Mesendoderm (in vitro differentiated cells): ENCODE measurements at regions not wholly inside any gene's neighbourhood (a gene's known extent, or its start where the extent isn't known, plus 50 kb on each side); places are given as distances from the start of the nearest gene placed in this dataset.

Source experiments
- DNase-seq: peaks from one replicate; pipeline ENCODE4 v3.0.0; 2013
- H2AK5ac ChIP-seq: 2 replicates; pipeline ENCODE4 v1.6.1; 2013; ENCODE audit warnings: low read length, inconsistent platforms
- H2BK120ac ChIP-seq: 2 replicates; pipeline ENCODE4 v1.6.1; 2013; ENCODE audit warnings: low read depth, mild to moderate bottlenecking, low read length, moderate library complexity, mixed read lengths
- H2BK15ac ChIP-seq: replicated peaks from 2 replicates; pipeline ENCODE4 v1.6.1; 2013; ENCODE audit warnings: low read depth, mild to moderate bottlenecking, moderate library complexity
- H2BK5ac ChIP-seq: 2 replicates; pipeline ENCODE4 v1.6.1; 2013; ENCODE audit warnings: low read length, inconsistent platforms
- H3K18ac ChIP-seq: 2 replicates; pipeline ENCODE4 v1.6.1; 2013; ENCODE audit warnings: mild to moderate bottlenecking, low read length, mixed read lengths
- H3K23ac ChIP-seq: one replicate; pipeline ENCODE4 v1.6.1; 2013; ENCODE audit warnings: low read length
- H3K27ac ChIP-seq: 2 replicates; pipeline ENCODE4 v1.5.1; 2013; ENCODE audit warnings: low read depth, mild to moderate bottlenecking, inconsistent platforms, low read length, moderate library complexity
- H3K27me3 ChIP-seq: 2 replicates; pipeline ENCODE4 v1.6.1; 2013; ENCODE audit warnings: low read length, control low read depth, mild to moderate bottlenecking, inconsistent platforms; ENCODE audit not compliant: insufficient read depth, poor library complexity
- H3K36me3 ChIP-seq: 2 replicates; pipeline ENCODE4 v1.6.1; 2013; ENCODE audit warnings: low read length, inconsistent platforms; ENCODE audit not compliant: control insufficient read depth, insufficient read depth
- H3K4ac ChIP-seq: one replicate; pipeline ENCODE4 v1.6.1; 2013; ENCODE audit warnings: low read depth, mild to moderate bottlenecking, low read length, moderate library complexity
- H3K4me1 ChIP-seq: 2 replicates; pipeline ENCODE4 v1.6.1; 2013; ENCODE audit warnings: low read depth, low read length, inconsistent platforms; ENCODE audit not compliant: control insufficient read depth
- H3K4me2 ChIP-seq: 2 replicates; pipeline ENCODE4 v1.6.1; 2013; ENCODE audit warnings: low read length
- H3K4me3 ChIP-seq: 2 replicates; pipeline ENCODE4 v1.5.1; 2013; ENCODE audit warnings: mild to moderate bottlenecking, low read length
- H3K56ac ChIP-seq: one replicate; pipeline ENCODE4 v1.6.1; 2013; ENCODE audit warnings: low read length
- H3K79me1 ChIP-seq: 2 replicates; pipeline ENCODE4 v1.6.1; 2013; ENCODE audit warnings: low read length, inconsistent platforms
- H3K79me2 ChIP-seq: 2 replicates; pipeline ENCODE4 v1.6.1; 2013; ENCODE audit warnings: mild to moderate bottlenecking, low read length; ENCODE audit not compliant: control insufficient read depth, insufficient read depth
- H3K9ac ChIP-seq: 2 replicates; pipeline ENCODE4 v1.6.1; 2013; ENCODE audit warnings: low read length, inconsistent platforms
- H4K5ac ChIP-seq: one replicate; pipeline ENCODE4 v1.6.1; 2013; ENCODE audit warnings: low read length
- H4K8ac ChIP-seq: one replicate; pipeline ENCODE4 v1.6.1; 2013; ENCODE audit warnings: low read depth, mild to moderate bottlenecking, control low read depth, low read length, moderate library complexity
- WGBS: extraction: QIAGEN DNeasy Blood & Tissue Kit; methylation state at CpG from one replicate; pipeline ENCODE4 v1.1.7; 2013; ENCODE audit warnings: low lambda C conversion rate, missing lambda C conversion rate; ENCODE audit not compliant: insufficient coverage; ENCODE audit errors: extremely low coverage; 5-methylcytosine and 5-hydroxymethylcytosine counted together

GRCh38 chr5:156232251-156232869 lies 94.6 kb upstream of the SGCD start:
- Histone ChIP-seq H3K4me2 (no peak overlapping the region), H2AK5ac (no peak overlapping the region), H3K27ac (no peak overlapping the region), H3K9ac (no peak overlapping the region), H3K79me2 (no peaks in the 10 kb centered on the region), H4K8ac (no peak overlapping the region), H2BK120ac (no peak overlapping the region), H3K4me3 (no peak overlapping the region), H3K56ac (no peak overlapping the region), H3K4me1 (no peaks in the 10 kb centered on the region), H3K27me3 (no peaks in the 10 kb centered on the region), H4K5ac (no peak overlapping the region), H3K4ac (no peak overlapping the region), H3K36me3 (no peaks in the 10 kb centered on the region), H2BK5ac (no peak overlapping the region), H3K18ac (no peak overlapping the region), H3K23ac (no peak overlapping the region), H2BK15ac (no peak overlapping the region), H3K79me1 (no peaks in the 10 kb centered on the region)
- DNase-seq = no peak
- no CpG with 5 or more reads among the region's 3 CpGs for WGBS

- H2BK15ac ChIP-seq = no peak overlapping the region
- H3K4ac ChIP-seq = no peak overlapping the region
- no peak overlapping the region for H3K4me2 ChIP-seq
- H3K36me3 ChIP-seq = no peaks in the 10 kb centered on the region
- H3K27me3 ChIP-seq = no peaks in the 10 kb centered on the region
- H3K4me1 ChIP-seq = no peaks in the 10 kb centered on the region
- H2BK5ac ChIP-seq = no peak overlapping the region
- H3K23ac ChIP-seq = no peak overlapping the region
- no peak overlapping the region for H3K18ac ChIP-seq
- H3K79me2 ChIP-seq = no peaks in the 10 kb centered on the region
- no peak overlapping the region for H2BK120ac ChIP-seq
- no CpG with 5 or more reads among the region's 6 CpGs for WGBS
- H2AK5ac ChIP-seq = no peak overlapping the region
- no peak overlapping the region for H3K27ac ChIP-seq
- H3K9ac ChIP-seq = no peak overlapping the region
- no peak overlapping the region for H3K4me3 ChIP-seq
- no peak overlapping the region for H4K5ac ChIP-seq
- H3K79me1 ChIP-seq = no peaks in the 10 kb centered on the region
- no peak overlapping the region for H4K8ac ChIP-seq
- DNase-seq = no peak
- H3K56ac ChIP-seq = no peak overlapping the region
Measured at GRCh38 chr5:156237361-156237760, 89.6 kb upstream of the SGCD start.

- Histone ChIP-seq H3K18ac (no peak overlapping the region), H3K23ac (no peak overlapping the region), H2BK120ac (no peak overlapping the region), H3K79me1 (no peaks in the 10 kb centered on the region), H3K4me3 (no peak overlapping the region), H3K56ac (no peak overlapping the region), H4K5ac (no peak overlapping the region), H2BK5ac (no peak overlapping the region), H3K27me3 (no peaks in the 10 kb centered on the region), H3K36me3 (no peaks in the 10 kb centered on the region), H3K79me2 (no peaks in the 10 kb centered on the region), H3K4me2 (no peak overlapping the region), H2AK5ac (no peak overlapping the region), H3K27ac (no peak overlapping the region), H3K4ac (no peak overlapping the region), H4K8ac (no peak overlapping the region), H3K9ac (no peak overlapping the region), H2BK15ac (no peak overlapping the region), H3K4me1 (no peaks in the 10 kb centered on the region)
- DNase-seq = no peak
- no CpG with 5 or more reads among the region's 2 CpGs for WGBS
Measured at GRCh38 chr5:156239800-156240199, 87.2 kb upstream of the SGCD start.

DNA sequence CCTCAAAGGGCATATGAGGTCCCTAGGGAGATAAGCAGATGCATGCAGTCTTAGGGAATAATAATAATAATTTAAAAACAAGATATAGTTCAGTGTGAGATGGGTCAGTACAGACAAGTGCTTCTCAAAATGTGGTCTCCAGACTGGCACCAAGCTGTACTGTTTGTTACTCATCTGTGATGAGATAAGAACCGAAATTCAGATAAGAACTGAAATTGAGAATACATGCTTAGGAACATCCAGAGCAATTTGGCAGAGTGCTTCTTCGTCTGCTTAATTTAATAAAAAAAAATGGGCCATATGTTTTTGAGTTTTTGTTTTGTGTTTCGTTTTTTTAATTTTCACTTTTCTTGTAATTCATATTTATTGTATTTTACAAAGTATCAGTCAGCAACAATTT lies 86.5 kb upstream of the SGCD start:
- no CpG with 5 or more reads among the region's 3 CpGs for WGBS
- Histone ChIP-seq H2BK120ac (no peak overlapping the region), H3K27me3 (no peaks in the 10 kb centered on the region), H3K27ac (no peak overlapping the region), H2BK5ac (no peak overlapping the region), H2BK15ac (no peak overlapping the region), H3K4me2 (no peak overlapping the region), H2AK5ac (no peak overlapping the region), H3K79me2 (no peaks in the 10 kb centered on the region), H3K36me3 (no peaks in the 10 kb centered on the region), H3K4me1 (no peaks in the 10 kb centered on the region), H3K18ac (no peak overlapping the region), H3K9ac (no peak overlapping the region), H3K56ac (no peak overlapping the region), H3K4ac (no peak overlapping the region), H3K79me1 (no peaks in the 10 kb centered on the region), H3K4me3 (no peak overlapping the region), H4K5ac (no peak overlapping the region), H3K23ac (no peak overlapping the region), H4K8ac (no peak overlapping the region)
- no peak for DNase-seq

DNA sequence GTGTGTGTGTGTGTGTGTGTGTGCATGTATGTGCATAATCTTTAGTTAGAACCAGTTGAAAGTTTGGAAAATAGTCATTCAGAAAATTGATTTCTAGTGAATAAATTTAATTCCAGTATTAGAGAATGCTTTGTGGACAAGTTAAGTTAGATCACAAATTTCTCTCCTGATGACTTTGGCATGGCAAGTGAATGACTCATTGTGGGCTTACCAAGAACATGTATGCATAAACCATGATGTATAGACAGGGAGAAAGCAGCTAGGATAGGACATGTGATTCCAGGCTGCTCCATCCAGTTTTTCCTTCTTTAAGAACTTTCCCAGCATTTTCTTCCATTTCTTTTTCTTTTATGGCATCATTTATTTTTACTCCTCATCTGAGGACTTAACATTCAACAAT lies 85.7 kb upstream of the SGCD start:
- H4K5ac ChIP-seq = no peak overlapping the region
- no peak overlapping the region for H3K4me3 ChIP-seq
- no peak overlapping the region for H2BK120ac ChIP-seq
- H3K56ac ChIP-seq = no peak overlapping the region
- no peak overlapping the region for H3K4ac ChIP-seq
- H2BK15ac ChIP-seq = no peak overlapping the region
- H2BK5ac ChIP-seq = no peak overlapping the region
- H3K18ac ChIP-seq = no peak overlapping the region
- no peak overlapping the region for H3K9ac ChIP-seq
- no peak overlapping the region for H3K23ac ChIP-seq
- no peaks in the 10 kb centered on the region for H3K36me3 ChIP-seq
- H3K79me2 ChIP-seq = no peaks in the 10 kb centered on the region
- no peaks in the 10 kb centered on the region for H3K27me3 ChIP-seq
- no peaks in the 10 kb centered on the region for H3K79me1 ChIP-seq
- H3K4me1 ChIP-seq = no peaks in the 10 kb centered on the region
- no peak overlapping the region for H4K8ac ChIP-seq
- DNase-seq = no peak
- no peak overlapping the region for H3K4me2 ChIP-seq
- no peak overlapping the region for H2AK5ac ChIP-seq
- no peak overlapping the region for H3K27ac ChIP-seq

DNA sequence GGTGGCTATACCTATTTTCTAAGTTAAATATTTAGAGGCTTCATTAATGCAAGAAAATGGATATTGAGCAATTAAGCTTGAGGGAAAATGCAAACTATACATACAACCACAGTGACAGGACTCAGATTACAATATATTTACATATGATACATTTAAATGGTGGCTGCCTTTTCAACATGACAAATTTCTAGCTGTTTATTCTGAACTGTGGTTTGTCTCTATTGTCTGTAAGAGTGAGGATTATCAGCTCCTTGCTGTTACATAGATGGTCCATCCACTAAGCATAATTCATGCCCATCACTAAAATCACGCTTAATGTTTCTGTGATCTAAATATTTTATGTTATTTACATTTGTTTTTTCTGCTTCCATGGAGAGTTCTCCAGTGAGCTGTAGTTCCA lies 81.1 kb upstream of the SGCD start:
- Histone ChIP-seq H3K79me2 (no peaks in the 10 kb centered on the region), H2BK120ac (no peak overlapping the region), H3K4me2 (no peak overlapping the region), H3K4ac (no peak overlapping the region), H3K4me1 (no peaks in the 10 kb centered on the region), H3K36me3 (no peaks in the 10 kb centered on the region), H4K8ac (no peak overlapping the region), H3K27me3 (no peaks in the 10 kb centered on the region), H3K27ac (no peak overlapping the region), H3K4me3 (no peak overlapping the region), H2BK5ac (no peak overlapping the region), H3K23ac (no peak overlapping the region), H3K18ac (no peak overlapping the region), H3K79me1 (no peaks in the 10 kb centered on the region), H2AK5ac (no peak overlapping the region), H4K5ac (no peak overlapping the region), H3K56ac (no peak overlapping the region), H3K9ac (no peak overlapping the region), H2BK15ac (no peak overlapping the region)
- DNase-seq = no peak
- no CpG with 5 or more reads among the region's 1 CpG for WGBS
